ENCODE measurements at regions not wholly inside any gene's neighbourhood (a gene's known extent, or its start where the extent isn't known, plus 50 kb on each side); places are given as distances from the start of the nearest gene placed in this dataset.
"Not testable (repeated sequence)": the region's sequence is repeated elsewhere in the genome, so short reads cannot be mapped to it uniquely, and the experiment has no call there.

DNA sequence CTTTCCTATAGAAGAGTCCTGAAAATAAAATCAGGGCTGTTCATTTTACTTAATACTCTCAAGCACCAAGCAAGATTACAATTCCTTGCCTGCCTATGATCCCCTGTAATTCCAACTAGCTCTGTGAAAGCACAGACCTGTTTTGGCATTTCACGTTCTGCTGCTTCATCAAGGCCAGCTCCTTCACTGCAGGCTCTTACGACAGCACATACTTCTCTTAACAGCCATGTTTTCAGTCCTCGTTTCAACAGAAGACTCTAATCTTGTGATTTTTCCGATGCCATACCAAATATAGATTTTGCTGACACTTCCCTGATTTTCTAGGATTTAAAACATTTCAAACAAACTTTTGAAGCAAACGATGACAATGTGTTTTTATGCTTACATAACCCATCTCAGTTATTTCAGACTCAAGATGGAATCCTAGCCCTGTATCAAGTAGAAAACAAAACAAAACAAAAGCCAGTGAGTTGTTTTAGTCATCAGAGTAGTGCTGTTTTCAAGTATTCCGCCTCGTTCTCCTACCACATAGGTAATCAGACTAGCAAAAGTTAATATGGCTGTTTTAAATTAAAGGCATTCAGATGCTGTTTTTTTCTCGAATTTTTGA is 616.5 kb upstream of the CITED2 start:
- no peak for DNase-seq (ENCODE audit: low read depth)

DNA sequence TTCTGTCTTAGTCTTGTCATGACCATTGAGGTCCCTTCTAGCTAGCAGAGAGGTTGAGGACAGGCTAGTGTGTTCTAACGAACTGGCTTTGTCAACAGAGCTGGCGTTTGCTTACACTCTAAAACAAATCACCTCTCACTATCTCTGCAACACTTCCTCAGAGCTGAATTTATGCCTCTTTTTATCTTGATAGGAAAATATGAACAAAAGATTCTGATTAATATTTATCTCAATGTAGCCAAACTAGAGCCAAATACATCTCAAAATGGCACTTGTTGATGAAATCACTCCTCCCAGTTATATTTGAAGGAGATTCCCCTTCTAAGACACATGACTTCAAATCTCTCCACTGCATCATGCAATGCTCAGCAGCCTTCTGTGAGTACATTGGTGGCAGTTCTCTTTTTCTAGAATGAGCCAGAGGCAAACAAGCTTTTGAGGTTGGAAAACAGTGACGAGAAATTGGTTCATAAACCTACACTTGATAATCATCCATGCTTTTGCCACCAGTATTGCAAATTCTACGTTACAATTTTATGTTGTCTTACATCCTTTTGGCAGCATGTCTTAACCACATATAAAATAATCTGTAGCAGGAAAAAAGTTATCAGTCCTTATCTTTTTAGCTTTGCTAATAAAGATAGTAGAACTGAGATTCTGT is 615.7 kb upstream of the CITED2 start:
- DNase-seq (ENCODE audit: low read depth): no peak

DNA sequence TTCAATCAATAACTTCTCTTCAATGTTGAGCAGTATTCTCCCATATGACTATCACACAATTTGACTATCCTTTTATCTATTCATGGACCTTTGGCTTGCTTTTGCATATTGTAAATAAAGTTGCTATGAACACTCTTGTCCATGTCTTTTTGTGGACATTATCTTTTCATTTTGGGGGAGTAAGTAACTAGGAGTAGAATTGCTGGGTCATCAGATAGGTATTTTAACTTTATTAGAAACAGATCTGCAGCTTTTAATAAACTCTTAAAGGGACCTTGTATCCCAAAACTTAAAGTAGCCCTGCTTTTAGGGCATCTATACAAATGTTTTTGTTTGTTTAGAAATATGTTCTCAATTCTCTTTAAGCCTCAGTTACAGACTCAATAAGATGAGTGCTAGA is 614.2 kb upstream of the CITED2 start:
- no peak for DNase-seq (ENCODE audit: low read depth)

DNA sequence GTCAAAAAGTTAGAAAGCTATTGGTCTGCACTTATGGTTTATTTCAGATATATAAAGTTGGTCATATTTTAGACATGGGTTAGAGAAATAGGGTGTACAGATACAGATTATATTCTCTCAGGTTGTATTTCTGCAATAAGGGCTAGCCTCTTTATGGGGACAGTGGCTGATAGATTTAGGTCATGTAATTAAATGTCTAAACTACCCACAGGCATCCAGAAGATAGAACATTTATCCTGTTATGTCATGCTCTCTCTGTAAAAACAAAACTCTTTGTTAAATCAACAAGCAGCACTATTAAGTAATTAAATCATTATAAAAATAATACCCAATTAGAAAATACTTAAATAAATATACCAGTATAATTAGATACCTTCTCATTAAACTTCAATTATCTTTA is 612.6 kb upstream of the CITED2 start:
- DNase-seq (ENCODE audit: low read depth): no peak

DNA sequence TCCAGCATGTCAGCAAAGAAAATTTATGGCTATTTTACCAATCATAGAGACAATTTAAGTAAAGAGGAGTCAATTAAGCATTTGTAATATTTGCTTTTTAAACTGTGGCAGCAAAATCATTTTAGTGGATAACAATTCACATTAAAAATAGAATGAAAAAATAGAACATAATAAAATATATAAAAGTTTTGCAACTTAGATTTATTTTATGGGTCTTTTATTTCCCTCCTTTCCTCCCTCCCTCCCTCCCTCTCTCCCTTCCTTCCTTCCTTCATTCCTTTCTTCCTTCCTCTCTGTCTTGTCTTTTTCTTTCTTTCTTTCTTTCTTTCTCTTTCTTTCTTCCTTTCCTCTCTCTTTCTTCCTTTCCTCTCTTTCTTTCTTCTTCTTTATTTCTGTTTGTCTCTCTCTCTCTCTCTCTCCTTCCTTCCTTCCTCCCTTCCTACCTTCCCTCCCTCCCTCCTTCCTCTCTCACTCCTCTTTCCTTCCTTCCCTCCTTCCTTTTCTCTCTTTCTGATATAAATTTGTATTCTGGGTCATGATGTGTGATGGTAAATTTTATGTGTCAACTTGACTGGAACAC is 610.9 kb upstream of the CITED2 start:
- no peak for DNase-seq (ENCODE audit: low read depth)

DNA sequence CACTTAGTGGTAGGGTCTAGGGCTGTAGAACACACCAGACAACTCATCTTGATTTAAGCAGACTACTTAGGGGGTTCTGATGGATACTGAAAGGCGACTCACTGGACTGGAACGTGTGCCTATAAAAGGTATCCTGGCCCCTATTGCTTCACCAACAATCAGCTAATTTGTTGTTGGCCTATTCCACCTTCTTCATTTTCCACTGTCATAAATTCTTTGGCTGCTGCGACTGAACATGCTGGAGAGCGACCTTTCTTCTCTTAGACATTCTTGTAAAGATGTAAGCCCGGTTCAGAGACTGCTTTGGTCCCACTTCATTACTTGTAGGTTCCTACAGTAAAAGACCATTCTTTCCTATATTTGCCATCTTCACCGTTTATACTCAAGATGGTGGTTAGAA is 609.9 kb upstream of the CITED2 start:
- no peak for DNase-seq (ENCODE audit: low read depth)

DNA sequence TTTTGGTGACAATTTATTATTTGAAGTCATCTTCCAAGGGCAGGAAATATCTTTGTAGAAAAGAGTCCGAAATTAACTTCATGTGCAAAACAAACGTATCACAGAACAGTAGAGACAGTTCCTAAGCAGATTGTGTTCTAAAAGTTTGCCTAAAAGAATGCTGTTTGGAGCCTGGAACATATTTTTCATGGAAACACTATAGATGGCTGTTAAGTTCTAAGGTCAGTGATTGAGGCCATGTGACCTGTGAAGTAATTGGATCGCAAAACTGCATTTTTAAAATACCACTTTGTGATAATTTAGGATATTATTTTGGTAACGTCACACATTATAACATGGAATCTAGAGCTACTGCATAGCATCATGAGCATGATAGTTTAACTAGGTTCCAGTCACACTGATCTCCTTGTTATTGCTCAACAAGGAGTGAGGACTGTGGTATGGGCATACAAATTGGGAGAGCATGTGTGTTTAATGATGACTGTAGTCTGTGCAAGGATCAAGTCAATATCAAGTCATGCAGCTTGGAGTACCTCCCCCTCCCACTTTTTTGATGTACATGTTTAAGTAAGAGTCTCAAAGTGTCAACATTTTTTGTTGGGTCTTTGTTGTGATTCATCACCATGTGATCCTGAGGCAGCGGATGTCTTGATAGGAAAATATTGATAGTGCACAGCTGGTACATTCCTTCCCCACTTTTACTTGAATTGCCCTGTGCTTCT is 609.3 kb upstream of the CITED2 start:
- no peak for DNase-seq (ENCODE audit: low read depth)

DNA sequence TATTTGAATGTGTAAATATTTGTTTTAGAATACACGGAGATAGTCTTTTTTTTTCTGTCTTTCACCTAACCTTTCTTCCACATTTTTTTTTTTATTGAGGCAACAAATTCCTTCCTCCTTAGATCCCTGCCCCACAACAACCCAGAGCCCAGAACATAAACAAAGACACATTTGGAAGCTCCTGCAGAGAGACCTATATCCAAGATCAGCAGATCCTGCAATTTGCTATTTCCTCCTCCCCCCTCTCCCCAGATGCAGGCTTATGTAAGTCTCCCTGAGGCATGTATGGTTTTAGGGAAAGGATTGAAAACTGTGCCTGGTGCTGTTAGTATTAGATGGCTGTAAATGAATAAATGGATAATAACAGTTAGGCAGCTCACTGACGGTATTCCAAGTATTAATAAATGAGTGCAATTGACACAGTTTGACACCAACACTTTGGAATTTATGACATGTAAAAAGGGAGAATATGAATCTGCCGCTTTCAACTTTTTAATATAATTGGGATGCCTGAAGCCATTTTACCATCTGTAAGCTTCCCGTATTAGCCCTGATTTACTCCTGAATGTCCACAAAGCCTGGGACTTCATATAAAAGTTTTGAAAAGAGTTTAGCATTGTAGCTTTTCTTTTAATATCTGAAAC is 608.3 kb upstream of the CITED2 start:
- no peak for DNase-seq (ENCODE audit: low read depth)

DNA sequence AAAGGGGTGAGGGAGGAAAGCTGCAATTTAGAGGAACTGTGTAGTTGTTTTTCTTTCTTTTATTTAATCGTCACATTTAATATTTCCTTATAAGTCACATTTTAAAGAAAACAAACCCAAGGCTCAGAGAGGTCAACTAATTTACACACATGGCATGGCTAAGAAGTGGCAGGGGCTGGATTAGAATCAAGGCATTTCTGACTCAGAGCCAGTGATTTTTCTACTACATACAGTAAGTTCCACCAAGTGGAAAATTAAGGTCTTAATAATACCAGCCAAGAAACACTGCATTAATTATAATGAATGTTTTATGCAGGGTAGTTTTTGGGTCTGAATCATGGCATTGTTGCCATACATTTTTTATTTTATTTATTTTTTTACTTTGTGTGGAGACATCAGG is 607.7 kb upstream of the CITED2 start:
- no peak for DNase-seq (ENCODE audit: low read depth)

DNA sequence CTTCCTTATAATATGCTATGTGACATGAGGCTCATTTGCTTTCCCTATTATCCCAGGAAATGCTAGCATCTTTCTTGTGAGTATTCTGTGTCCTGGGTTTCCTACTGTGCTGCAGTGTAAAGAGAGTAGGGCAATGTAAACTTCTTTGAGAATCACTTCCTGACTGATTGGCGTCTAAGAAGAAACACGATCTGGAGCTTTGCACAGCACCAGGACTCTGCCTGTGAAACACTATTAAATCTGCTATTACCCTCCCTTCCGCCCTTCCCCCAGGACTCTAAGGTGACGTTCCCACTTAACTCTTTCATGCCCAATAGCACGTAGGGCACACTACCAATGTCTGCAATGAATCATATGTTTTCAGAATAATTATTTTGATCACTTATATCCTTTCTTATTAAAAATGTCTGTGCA is 607.3 kb upstream of the CITED2 start:
- no peak for DNase-seq (ENCODE audit: low read depth)

DNA sequence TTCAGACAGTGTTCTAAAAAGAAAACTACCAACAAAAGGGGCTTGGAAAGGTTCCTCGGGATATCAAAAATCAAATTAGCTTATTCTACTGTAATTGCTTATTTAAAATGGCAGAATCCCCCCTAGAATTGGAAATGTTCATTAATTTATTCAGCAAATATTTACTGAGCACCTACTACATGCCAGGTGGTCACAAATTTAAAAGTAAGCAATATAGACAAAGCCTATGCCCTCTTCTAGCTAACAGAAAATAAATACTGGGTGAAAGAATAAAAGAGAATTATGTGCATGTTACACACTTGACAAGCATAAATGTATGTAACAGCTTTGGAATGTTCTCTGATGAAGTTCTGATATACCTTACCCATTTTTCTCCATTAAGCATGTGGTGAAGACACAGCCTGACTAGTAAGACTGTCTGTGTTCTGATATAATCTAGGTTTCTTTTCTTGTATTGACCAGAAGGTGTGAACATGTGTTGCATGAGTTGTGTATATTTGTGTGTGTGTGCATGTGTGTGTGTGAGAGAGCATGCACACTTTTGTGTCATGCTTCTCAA is 606.7 kb upstream of the CITED2 start:
- DNase-seq (ENCODE audit: low read depth): no peak

DNA sequence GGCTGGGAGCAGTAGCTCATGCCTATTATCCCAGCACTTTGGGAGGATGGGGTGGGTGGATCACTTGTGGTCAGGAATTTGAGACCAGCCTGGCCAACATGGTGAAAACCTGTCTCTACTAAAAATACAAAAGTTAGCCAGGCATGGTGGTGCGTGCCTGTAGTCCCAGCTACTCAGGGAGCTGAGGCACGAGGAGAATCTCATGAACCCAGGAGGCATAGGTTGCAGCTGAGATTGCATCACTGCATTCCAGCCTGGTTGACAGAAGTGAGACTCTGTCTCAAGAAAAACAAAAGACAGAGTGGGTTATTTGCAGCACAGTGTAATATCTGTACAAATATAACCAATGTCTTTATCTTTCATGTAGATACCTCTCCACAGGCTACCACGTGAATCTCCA is 606.2 kb upstream of the CITED2 start:
- not testable (repeated sequence) for DNase-seq (ENCODE audit: low read depth)

DNA sequence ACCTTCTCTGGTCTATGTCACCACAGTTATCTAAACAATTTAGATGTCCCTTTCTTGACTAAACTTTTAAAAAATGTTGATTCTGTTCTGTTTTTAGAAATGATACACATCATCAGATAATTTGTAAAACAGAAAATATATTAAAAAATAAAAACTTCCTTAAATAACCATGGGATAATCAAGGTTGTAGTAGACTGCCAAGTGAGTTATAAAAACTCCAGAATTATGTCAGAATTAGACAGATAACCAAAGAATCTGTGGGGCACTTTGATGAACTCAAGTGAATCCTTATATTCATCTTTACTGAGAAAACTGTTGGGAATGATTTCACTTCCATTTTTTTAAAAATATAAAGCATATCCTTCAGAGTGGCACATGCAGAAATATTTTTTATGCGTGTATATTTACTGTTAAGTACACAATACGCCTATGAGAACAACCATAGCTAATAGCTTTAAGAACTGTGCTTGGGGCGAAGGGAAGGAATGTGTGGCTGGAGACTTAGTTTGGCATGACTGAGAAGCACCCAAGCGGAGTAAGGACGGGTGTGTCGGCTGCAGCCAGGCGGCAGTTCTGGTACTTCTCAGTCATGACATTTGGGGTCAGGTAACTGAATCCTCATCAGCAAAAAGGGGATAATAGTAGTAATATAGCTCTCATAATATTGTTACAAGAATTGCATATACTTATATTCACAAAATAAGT is 604.7 kb upstream of the CITED2 start:
- DNase-seq (ENCODE audit: low read depth): no peak

DNA sequence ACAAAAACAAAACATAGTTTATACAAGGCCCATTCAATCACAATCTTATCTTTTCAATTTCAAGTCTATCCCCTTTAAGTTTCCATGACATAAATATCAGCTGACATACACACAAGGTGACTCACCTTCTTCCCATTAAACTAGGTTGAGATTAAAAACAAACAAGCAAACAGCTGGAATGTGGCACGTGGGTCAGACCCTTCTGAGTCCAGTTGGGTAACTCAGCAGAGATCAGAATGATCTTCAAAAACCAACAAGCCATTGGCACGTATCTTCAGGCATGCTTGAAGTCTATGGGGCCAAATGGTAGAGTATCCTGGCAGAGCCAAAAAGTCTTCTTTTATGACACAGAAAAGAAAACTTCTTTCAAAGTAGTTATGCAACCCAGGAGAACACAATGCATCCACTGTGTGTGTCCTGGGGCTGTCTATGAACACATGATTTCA is 603.5 kb upstream of the CITED2 start:
- no peak for DNase-seq (ENCODE audit: low read depth)

DNA sequence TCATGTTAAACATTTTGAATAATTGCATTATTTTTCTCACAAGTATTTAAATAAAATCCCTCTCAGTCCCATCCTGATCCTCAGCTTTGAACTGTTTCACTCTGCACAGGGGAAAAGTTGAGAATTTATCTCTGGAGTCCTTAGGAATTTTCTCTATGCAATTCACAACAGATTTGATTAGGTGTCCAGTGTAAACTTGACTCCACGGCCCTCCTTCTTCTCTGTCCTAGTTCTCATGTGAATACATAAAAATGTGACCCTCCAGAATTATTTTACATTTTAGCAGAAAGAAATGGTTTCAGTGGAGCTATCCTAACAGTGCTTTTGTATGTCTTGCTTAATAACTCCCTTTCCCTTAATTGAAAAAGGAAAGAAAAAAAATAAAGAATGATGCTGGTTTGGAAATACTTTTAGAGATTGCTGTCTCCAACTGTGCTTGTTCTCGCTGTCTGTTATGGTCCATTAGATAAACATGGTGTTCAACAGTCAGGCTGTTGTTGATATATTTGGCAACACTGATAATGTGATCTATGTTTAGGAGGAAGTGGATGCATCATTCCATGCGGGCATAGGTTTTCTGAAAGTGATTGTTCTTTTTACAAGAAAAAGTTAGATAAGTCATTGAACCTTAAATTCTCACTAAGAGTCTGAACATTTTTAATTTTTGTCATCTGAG is 599.4 kb upstream of the CITED2 start:
- no peak for DNase-seq (ENCODE audit: low read depth)

DNA sequence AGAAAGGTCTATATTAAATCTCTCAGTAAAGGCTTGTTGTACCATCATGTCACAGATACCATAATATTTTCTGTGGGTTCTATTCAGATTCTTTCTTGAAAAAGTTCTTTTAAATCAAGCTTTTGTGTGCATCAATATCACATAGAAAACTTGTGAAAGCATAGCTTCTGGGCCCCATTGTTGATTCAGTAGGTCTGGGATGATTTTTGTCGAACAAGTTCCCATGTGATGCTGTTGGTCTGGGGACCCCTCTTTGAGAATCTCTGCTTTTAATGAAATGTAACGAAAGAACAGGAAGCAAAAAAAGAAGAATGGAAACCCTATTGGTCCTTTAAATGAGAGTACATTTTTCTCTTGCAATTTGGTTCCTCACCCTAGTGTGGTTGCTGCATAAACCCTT is 597.7 kb upstream of the CITED2 start:
- no peak for DNase-seq (ENCODE audit: low read depth)

DNA sequence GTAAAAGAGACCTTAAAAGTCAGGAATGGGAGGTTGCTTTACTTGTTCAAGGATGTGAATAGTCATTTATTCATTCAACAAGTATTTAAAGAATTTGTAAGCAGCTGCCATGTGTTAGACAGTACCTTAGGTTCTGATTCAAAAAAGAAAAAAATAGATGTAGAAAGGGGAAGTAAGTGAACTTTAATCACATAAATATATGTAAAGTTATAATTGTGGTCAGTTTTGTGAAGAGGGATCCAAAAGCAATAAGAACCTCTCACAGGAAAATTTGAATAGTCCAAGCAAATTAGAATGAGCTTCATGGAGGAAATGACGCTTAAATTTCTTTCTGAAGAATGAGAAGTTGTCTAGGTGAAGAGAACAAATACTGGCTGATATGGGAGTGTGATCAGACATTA is 596.1 kb upstream of the CITED2 start:
- DNase-seq (ENCODE audit: low read depth): peak; percentile 15

DNA sequence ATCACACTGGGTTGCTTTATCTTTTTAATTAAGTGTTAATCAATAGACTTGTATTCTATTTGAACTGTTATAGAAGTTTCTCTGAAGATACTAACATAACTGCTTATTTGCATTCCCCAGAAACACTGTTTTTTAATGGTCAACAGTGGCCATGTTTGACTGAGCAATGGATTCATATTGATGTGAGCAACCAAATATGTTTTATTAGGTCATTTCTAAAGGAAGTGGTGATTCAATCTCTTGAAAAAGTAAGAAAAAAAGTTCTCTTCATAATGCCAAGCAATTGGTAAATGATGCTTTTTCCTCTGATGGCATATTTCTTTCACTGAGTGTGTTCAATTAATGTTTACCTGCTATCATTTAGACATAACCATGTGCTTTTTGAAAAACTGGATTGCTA is 593.0 kb upstream of the CITED2 start:
- DNase-seq (ENCODE audit: low read depth): peak; percentile 16

DNA sequence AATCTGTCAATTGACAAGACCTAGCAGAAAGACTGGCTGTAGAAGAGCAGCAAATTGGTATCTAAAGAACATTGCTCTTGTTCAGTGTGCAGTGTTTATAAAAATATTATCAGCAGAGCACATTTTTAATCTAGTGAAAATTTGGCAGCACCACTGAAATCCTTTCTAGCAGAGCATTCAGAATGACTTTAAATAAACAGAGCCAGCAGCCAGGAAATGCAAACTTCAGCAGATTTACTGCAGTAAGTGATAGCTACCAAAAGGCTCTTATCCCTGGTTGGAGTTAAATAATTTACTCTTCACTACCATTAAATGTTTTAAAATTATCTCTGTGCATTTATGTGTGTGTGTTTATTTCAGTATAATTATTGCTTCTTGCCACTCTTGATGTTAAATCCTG is 590.9 kb upstream of the CITED2 start:
- no peak for DNase-seq (ENCODE audit: low read depth)

DNA sequence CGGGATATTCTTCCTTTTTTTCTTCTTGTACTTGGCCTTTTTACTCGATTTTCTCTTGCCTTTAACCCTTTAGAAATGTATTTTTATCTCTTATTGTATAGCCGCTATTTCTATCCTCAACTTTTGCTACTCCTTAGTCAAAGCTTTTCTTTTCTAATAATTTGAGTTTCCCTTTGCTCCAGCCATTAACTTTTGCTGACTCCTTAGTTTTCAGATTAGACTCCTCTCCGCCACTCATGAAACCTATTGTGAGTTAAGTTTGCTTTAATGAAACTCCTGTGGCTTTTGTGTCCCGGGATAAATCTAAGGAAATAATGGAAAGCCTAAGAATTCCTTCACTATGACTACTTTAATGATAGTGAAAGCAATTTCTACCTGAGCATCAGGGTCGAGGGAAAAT is 590.3 kb upstream of the CITED2 start:
- DNase-seq (ENCODE audit: low read depth): no peak
